Liver (tissue), 8 donors: ENCODE measurements at regions not wholly inside any gene's neighbourhood (a gene's known extent, or its start where the extent isn't known, plus 50 kb on each side); places are given as distances from the start of the nearest gene placed in this dataset.

Experiments
- DNase-seq: peaks from one replicate; pipeline ENCODE4 v3.0.0-alpha.2; 2017; ENCODE audit warnings: low spot score
- H3K27ac ChIP-seq, 2 donors: one replicate each; pipeline ENCODE4 v1.7.0; 2013; ENCODE audit warnings: inconsistent platforms in 2 of 2, low read length in 2 of 2, control low read depth in 1 of 2, low read depth in 1 of 2, mild to moderate bottlenecking in 1 of 2
- H3K27me3 ChIP-seq, 4 donors: one replicate each; pipeline versions ENCODE4 v1.6.1 to v1.7.0; 2013; ENCODE audit warnings: low read length in 3 of 4, inconsistent platforms in 1 of 4, mild to moderate bottlenecking in 1 of 4, moderate library complexity in 1 of 4; ENCODE audit not compliant: control insufficient read depth in 4 of 4, insufficient read depth in 4 of 4
- H3K36me3 ChIP-seq, 4 donors: one replicate each; pipeline versions ENCODE4 v1.6.1 to v1.7.0; 2013; ENCODE audit warnings: low read length in 3 of 4, mild to moderate bottlenecking in 3 of 4, low read depth in 1 of 4, moderate library complexity in 1 of 4; ENCODE audit not compliant: control insufficient read depth in 4 of 4, insufficient read depth in 3 of 4
- H3K4me1 ChIP-seq, 4 donors: one replicate each; pipeline versions ENCODE4 v1.6.1 to v1.7.0; 2013; ENCODE audit warnings: low read length in 3 of 4, mild to moderate bottlenecking in 3 of 4, moderate library complexity in 1 of 4; ENCODE audit not compliant: control insufficient read depth in 4 of 4, insufficient read depth in 4 of 4
- H3K4me3 ChIP-seq, 3 donors: one replicate each; pipeline versions ENCODE4 v1.6.1 to v1.7.0; 2013; ENCODE audit warnings: low read length in 3 of 3, control low read depth in 1 of 3, low read depth in 1 of 3, mild to moderate bottlenecking in 1 of 3
- H3K9ac ChIP-seq, 2 donors: one replicate each; pipeline ENCODE4 v1.7.0; 2013; ENCODE audit warnings: low read length in 2 of 2, mild to moderate bottlenecking in 2 of 2, moderate library complexity in 2 of 2, control low read depth in 1 of 2, low read depth in 1 of 2
- H3K9me3 ChIP-seq, 4 donors: one replicate each; pipeline versions ENCODE4 v1.6.1 to v1.7.0; 2013; ENCODE audit warnings: low read length in 3 of 4; ENCODE audit not compliant: control insufficient read depth in 4 of 4
- CTCF ChIP-seq: fragments of 150-350 bp; IDR thresholded peaks from 2 replicates; pipeline ENCODE4 v1.5.1; 2017; ENCODE audit warnings: improper control_type of control experiment, low read depth, low read length; ENCODE audit not compliant: missing input control
- EGR1 ChIP-seq, 2 donors: IDR thresholded peaks; 2 replicates each; pipeline ENCODE4 v1.6.1; 2016 to 2018; ENCODE audit warnings: antibody characterized with exemption in 2 of 2, low read depth in 2 of 2
- FOXA1 ChIP-seq: IDR thresholded peaks from 2 replicates; pipeline ENCODE4 v1.6.1; 2016; ENCODE audit warnings: antibody characterized with exemption
- FOXA2 ChIP-seq: IDR thresholded peaks from 2 replicates; pipeline ENCODE4 v1.6.1; 2016; ENCODE audit warnings: antibody characterized with exemption
- GABPA ChIP-seq, 2 donors: IDR thresholded peaks in 1 of 2; conservative IDR thresholded peaks in 1 of 2; 2 replicates each; pipeline ENCODE4 v1.6.1; 2016; ENCODE audit warnings: antibody characterized with exemption in 2 of 2, mild to moderate bottlenecking in 1 of 2, moderate library complexity in 1 of 2
- HNF4A ChIP-seq, 2 donors: conservative IDR thresholded peaks; 2 replicates each; pipeline ENCODE4 v1.6.1; 2016; ENCODE audit warnings: antibody characterized with exemption in 2 of 2, mild to moderate bottlenecking in 2 of 2
- HNF4G ChIP-seq: IDR thresholded peaks from 2 replicates; pipeline ENCODE4 v1.6.1; 2016; ENCODE audit warnings: antibody characterized with exemption
- NR2F2 ChIP-seq: IDR thresholded peaks from 2 replicates; pipeline ENCODE4 v1.6.1; 2016; ENCODE audit warnings: antibody characterized with exemption
- RAD21 ChIP-seq, 2 donors: IDR thresholded peaks; 2 replicates each; pipeline ENCODE4 v1.6.1; 2016; ENCODE audit warnings: antibody characterized with exemption in 2 of 2, mild to moderate bottlenecking in 2 of 2
- RXRA ChIP-seq, 2 donors: IDR thresholded peaks; 2 replicates each; pipeline ENCODE4 v1.6.1; 2017 to 2018; ENCODE audit warnings: antibody characterized with exemption in 2 of 2, mild to moderate bottlenecking in 1 of 2
- SP1 ChIP-seq: IDR thresholded peaks from 2 replicates; pipeline ENCODE4 v1.6.1; 2018; ENCODE audit warnings: antibody characterized with exemption, mild to moderate bottlenecking
- TAF1 ChIP-seq: conservative IDR thresholded peaks from 2 replicates; pipeline ENCODE4 v1.6.1; 2016; ENCODE audit warnings: antibody characterized with exemption, mild to moderate bottlenecking
- YY1 ChIP-seq: IDR thresholded peaks from 2 replicates; pipeline ENCODE4 v1.6.1; 2016; ENCODE audit warnings: antibody characterized with exemption, mild to moderate bottlenecking
- ZBTB33 ChIP-seq: IDR thresholded peaks from 2 replicates; pipeline ENCODE4 v1.6.1; 2016; ENCODE audit warnings: antibody characterized with exemption
- WGBS: extraction: QIAGEN DNeasy Blood & Tissue Kit; methylation state at CpG from one replicate; pipeline ENCODE4 v1.1.7; 2013; 5-methylcytosine and 5-hydroxymethylcytosine counted together
- TF ChIP-seq, protein P1 (sequence below): IDR thresholded peaks from 2 replicates; pipeline ENCODE4 v1.6.1; 2016; ENCODE audit warnings: antibody characterized with exemption
- donor health status: healthy.
- donor health status: healthy.
- donor health status: healthy.
- donor health status: healthy.
- donor health status: healthy.

DNA sequence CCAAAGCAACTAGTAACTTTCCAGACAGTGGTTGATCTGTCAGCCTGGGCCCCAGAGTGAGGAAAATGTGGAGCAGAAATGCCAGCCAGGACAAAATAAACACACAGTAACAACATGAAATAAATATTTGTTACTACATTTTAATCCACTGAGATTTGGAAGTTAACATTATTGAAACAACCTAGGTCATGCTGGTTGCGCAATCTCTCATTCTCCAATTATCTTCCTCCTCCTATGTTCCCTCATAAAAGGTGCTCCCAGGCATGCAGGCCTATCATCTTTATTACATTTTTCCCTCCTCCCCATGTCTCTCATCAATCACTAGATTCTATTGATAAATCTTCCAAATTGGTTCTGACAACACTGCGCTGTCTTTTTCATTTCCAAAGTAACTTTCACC lies 363.1 kb downstream of the HINT1 start (continued):
- TF ChIP-seq CTCF (no peak), FOXA2 (no peak)

- H3K9me3 ChIP-seq = peaks cover 0 to 2% (median 0%) of the 10 kb centered on the region in 4 donors
- H3K36me3 ChIP-seq = no peaks in the 10 kb centered on the region
- no peaks in the 10 kb centered on the region for H3K4me1 ChIP-seq
- H3K9ac ChIP-seq = no peak overlapping the region
- no peak for DNase-seq
- no peak overlapping the region for H3K27ac ChIP-seq
- no peak overlapping the region for H3K4me3 ChIP-seq
- TF ChIP-seq ZBTB33 (no peak), FOXA1 (no peak), NR2F2 (no peak), CTCF (no peak), TAF1 (no peak), HNF4G (no peak)
- no peaks in the 10 kb centered on the region for H3K27me3 ChIP-seq
Measured at GRCh38 chr5:130799015-130799414, 366.0 kb downstream of the HINT1 start.

GRCh38 chr5:130797303-130797702 lies 367.8 kb downstream of the HINT1 start:
- no peak overlapping the region for H3K9ac ChIP-seq
- no peaks in the 10 kb centered on the region for H3K4me1 ChIP-seq
- no peaks in the 10 kb centered on the region for H3K36me3 ChIP-seq
- no peak for TF ChIP-seq EGR1 (IDR thresholded peaks at IDR 0.05; ENCODE audit: low read depth in 2 of 2)
- no peak for TF ChIP-seq TAF1
- TF ChIP-seq, protein P1, sequence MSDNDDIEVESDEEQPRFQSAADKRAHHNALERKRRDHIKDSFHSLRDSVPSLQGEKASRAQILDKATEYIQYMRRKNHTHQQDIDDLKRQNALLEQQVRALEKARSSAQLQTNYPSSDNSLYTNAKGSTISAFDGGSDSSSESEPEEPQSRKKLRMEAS = no peak
- TF ChIP-seq CTCF = no peak
- no peak for TF ChIP-seq ZBTB33
- no peak for TF ChIP-seq NR2F2
- no peak for TF ChIP-seq YY1
- no peak for TF ChIP-seq SP1
- TF ChIP-seq HNF4G = no peak
- no peak for TF ChIP-seq FOXA1
- TF ChIP-seq GABPA (IDR thresholded peaks at IDR 0.05 in 1 of 2, conservative IDR thresholded peaks at IDR 0.05 in 1 of 2) = no peak
- TF ChIP-seq HNF4A (conservative IDR thresholded peaks at IDR 0.05) = no peak
- TF ChIP-seq RXRA (IDR thresholded peaks at IDR 0.05) = no peak
- no peak for TF ChIP-seq RAD21 (IDR thresholded peaks at IDR 0.05)
- TF ChIP-seq FOXA2 = no peak
- WGBS = 56% methylated on average over 3 of the region's 3 CpGs
- no peak for DNase-seq
- H3K27me3 ChIP-seq = no peaks in the 10 kb centered on the region
- H3K9me3 ChIP-seq = peaks cover 0 to 2% (median 0%) of the 10 kb centered on the region in 4 donors
- no peak overlapping the region for H3K27ac ChIP-seq
- H3K4me3 ChIP-seq = no peak overlapping the region
